RKO (cell line): ENCODE measurements at regions not wholly inside any gene's neighbourhood (a gene's known extent, or its start where the extent isn't known, plus 50 kb on each side); places are given as distances from the start of the nearest gene placed in this dataset.

ENCODE experiments used
- DNase-seq: peaks from one replicate; pipeline ENCODE4 v3.0.0-alpha.2; 2016; ENCODE audit warnings: low spot score

DNA sequence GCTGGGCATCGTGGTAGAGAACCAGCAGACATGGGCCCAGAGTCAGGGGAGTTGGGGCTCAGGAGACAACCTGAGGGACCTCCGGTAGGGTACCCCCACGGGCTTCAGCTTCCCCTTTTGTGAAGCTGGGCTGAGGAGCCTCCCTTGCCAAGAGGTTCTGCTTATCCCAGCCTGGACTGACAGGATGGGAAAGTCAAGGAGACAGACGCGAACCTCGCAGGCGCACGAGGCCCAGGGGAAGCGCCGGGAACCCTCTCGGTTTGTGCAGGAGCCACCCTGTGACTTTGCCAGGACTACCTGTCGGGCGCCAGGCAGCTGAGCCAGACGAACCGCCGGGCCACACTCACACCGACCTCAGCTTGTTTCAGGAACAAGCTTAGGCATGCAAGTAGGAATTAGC lies 566.1 kb downstream of the BRD1 start:
- no peak for DNase-seq

GRCh38 chr22:49260681-49261580 lies 566.7 kb downstream of the BRD1 start:
- DNase-seq: no peak

DNA sequence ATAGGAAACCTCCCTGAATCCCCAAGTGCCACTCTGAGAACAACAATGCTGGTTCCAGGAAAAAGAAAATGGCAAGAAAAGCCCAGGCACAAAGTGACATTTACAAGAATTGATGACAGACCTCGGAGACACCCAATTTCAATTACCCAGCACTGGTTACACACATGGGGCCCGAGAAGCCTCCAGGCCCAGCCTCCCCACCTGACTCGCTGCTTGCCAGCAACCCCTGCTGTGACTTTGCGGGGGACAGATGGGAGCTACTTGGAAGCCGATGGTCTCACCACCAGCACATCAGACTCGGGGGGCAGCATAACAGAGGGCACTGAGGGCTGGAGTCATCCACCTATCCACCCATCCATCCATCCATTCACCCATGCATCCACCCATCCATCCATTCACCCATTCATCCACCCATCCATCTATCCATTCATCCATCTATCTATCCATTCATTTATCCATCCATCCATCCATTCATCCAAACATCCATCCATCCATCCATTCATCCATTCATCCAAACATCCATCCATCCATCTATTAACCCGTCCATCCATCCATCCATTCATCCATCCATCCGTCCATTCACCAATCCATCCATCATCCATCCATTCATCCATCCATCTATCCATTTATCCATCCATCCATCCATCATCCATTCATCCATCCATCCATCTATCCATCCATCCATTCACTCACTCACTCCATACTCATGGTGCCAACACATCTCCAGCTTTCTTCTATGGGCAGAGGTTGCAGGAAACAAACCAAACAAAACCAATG lies 567.6 kb downstream of the BRD1 start:
- no peak for DNase-seq

DNA sequence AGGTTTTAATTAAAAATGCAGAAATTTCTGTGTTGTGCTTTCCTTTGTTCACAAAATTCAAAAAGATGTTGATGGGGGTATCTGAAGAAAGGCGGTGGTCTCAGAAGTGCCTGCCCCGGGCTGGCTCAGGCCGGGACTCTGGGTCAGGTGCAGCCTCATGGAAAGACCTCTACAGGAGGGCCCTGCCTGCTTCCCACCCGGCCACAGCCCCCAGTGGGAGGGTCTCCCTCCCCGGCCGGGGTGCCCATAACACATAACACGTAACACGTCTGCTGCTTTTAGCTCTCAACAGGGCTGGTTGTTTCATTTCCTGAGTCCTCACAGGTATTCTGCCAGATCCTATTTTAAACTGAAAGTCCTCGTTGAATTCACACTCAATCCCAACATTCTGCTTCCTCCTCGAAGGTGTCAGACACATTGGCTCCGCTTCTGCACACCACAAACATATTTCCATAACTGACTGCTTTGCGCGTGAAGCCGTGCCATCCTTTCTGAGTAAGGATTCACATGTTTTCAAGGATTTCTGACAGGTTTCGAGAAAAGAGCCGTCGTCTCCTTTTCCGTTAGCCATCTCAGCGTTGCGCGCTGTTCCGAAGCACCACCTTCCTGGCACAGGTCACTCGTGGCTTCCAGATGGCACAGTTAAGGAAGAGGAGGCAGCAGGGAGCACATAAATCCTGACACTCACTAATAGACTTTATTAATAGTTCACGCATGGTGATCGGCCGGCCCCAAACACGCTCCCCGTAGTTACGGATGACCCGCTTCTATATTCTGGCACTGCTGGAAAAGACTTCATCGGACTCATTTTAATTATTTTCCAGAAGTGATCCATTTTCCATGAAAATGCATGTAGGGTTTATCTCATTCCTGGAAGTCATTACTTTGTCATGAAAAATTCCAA lies 569.3 kb downstream of the BRD1 start:
- no peak for DNase-seq

DNA sequence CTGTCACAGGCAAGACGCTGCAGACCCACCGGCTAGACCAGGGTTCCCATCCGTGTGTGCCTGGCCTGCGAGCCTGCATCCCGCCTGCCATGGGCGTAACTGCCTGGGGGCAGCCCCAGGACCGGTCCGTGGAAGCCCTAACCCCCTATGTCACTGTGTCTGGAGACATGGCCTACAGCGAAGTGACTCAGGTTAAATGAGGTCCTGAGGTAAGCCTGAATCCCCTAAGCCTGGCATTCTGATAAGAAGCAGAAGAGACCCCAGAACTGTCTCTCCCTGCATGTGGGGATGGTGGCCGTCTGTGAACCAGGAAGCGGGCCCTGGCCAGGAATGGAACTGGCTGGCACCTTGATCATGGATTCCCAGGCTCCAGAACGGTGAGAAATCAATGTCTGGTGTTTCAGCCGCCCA lies 570.1 kb downstream of the BRD1 start:
- no peak for DNase-seq

DNA sequence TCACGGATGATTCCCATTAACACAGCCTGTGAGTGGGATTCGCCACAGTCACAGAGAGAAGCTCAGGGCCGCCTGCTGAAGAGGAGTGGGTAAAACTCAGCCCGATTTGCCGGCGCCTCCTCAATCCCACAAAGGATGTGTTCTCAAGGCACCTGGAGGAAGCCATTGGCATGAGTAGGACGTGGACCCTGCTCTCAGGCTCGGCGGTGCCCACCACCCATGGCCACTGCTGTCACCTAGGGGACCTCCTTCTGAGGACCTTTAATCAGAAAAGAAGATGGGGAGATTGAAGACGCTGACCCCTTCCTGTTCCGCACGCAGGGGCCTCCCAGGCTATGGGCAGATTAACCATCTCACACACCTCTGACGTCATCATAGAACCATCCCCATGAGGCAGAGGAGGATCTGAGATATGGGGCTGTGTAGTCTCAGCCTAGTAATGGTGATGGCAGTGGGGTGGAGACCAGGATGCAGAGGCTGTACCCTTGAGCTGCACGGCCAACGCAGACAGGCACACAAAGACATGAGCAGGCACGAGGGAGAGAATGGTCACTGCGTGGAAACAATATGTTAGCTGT lies 571.8 kb downstream of the BRD1 start:
- DNase-seq: no peak

- no peak for DNase-seq
Observed at GRCh38 chr22:49255154-49255553, 572.5 kb downstream of the BRD1 start.

DNA sequence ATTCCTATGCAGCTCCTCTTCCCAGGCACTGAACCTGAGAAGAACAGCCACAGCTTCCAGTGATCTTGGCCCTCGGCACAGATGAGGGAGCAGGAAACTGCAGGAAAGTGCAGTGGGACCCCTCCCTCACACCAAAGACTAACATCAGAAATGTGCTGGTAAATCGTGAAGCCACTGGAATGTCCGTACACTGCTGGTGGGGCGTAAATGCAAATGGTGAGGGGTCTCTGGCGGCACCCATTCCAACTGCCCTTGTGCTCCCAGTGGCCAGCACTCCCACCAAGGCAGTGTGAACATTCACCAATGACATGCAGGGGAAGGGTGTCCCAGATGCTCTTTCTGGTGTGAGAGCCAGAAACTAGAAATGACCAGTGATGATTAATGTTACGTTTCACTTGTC lies 574.0 kb downstream of the BRD1 start:
- no peak for DNase-seq

GRCh38 chr22:49251371-49251770 lies 576.3 kb downstream of the BRD1 start:
- DNase-seq: no peak

GRCh38 chr22:49247194-49247924 lies 580.3 kb downstream of the BRD1 start:
- no peak for DNase-seq

DNA sequence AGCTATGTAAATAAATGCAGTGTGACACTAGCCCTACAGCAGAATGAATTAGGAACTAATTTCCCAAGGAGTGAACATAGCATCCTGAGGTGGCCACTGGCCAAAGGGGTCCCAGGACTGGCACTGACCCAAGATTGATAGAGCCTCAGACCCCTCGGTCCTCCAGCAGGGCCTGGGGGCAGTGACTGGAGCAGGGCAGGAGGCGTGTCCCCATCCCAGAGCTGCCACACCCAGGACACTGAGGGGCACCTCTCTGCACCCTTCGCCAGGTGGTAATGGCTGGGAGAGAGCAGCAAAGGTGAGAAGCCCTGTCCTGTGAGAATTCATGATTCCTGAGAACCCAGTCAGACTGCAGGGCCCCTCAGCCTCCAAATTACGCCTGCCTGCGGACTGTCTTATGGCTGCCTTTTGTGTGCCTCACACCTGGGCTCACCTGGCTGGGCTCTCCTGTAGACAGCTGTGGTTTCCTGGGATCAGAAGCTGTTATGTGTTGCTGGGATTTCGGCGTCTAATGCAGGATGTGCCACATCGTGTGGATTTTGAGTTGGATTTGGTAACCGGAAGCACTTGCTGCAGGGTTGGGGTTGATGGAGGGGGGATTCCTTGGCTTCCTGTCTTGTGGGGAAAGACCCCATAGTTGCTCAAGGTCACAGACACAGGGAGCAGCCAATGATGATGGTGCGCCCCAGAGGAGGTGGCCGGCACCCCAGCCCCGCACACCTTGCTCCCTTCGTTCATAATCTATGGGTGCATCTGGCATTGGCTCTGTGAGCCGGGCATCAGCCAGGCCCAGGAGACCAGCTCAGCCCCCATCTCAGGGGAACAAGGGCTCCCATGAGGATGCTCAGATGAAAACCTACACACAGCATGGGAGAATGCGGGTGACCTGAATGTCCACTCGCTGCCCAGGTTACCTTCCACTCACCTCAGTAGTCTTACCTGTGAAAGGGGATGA lies 582.9 kb downstream of the BRD1 start:
- no peak for DNase-seq

DNA sequence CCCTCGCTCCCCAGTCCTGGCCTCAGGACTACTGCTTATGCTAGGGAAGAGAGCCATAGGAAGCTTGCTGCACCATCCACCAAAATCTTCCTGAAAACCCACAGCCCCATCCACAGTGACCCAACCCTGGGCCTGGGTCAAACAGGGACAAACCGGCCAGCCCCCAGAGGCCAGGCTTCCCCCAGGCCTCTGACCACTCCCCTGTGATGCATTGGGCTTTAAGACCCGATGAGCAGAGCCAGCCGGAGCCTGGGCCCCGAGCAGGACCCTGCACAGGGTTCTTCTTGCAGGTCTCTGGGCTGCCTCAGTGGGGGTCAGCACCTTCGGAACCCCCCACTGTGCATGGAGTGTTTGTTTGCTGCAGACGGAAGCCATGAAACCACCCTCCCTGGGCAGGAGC lies 583.7 kb downstream of the BRD1 start:
- no peak for DNase-seq

GRCh38 chr22:49243335-49243734 lies 584.3 kb downstream of the BRD1 start:
- no peak for DNase-seq

DNA sequence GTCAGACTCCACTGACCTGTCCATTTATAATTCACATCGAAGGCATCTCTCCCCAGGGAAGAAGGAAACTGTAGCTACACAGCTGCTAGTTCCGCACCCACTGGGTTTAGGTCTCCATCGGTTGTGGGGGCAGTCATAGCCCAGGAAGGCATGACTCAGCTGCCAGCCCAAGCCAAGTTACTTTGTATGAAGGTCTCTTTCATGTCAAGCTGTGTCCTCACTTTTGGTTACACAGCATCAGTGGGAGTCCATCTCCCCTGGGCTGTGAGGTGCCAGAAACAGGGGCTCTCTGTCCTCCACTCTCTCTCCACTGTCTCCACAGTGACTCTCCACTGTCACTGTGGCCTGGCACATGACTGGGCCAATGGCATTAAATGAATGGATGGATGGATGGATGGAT lies 585.2 kb downstream of the BRD1 start:
- DNase-seq: no peak

DNA sequence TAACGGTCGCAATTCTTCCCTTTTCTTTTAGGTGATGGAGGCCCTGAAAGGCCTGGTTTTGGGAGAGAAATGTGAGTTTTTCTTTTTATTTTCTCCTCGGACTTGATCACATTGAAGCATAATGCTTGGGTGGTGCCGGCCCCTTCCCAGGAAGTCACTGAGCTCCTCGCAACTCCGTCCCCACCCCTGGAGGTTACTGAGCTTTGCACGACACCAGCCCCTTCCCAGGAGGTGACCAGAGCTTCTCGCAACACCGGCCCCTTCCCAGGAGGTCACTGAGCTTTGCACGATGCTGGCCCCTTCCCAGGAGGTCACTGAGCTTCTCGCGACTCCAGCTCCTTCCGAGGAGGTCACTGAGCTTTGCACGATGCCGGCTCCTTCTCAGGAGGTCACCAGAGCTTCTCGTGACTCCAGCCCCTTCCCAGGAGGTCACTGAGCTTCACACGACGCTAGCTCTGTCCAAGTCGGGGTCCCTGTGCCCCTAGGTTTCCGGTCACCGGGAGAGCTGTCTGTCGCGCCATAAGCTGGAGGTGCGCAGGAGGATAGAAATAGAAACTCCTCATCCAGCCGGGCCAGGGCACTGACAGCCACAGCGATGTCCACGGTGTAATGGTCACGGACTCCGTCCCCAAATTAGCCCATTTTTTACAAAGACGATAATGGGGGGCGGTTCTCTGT lies 586.4 kb downstream of the BRD1 start:
- DNase-seq: no peak

DNA sequence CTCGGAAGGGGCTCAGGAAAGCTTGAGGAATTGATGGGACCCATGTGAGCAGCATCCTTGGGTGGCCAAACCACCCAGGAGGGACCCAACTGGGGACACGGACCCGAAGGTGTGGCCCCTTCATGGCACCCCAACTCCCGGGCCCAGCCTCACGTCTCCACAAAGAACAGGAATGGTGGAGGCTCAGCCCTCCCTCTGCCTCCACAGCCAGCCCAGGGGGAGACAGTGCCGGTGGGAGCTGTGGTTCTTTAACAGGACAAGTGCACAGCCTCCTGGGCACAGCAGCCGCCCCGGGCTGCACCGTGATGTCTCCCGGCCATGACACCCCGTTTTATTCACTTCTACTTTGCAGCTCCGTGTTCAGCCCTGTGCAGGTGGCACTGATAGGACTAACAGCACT lies 587.2 kb downstream of the BRD1 start:
- DNase-seq: no peak

DNA sequence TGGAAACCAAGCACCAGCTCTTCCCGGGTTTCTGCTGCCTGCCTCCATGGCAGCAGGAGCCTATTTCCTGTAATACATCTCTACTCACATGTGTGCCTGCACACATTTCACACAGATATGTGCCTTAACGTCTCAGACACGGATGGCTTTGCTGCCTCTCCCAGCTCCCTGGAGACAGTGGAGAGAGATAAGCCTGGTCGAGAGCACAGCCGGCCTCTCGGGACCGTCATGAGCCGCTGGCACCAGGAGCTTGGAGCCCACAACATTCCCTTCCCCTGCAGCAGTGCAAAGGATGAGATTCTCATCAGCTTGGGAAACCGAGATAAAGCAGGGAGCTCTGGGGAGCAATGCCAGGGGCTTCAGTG lies 587.7 kb downstream of the BRD1 start:
- DNase-seq: no peak

GRCh38 chr22:49239264-49240015 lies 588.2 kb downstream of the BRD1 start:
- no peak for DNase-seq
